ENCODE measurements at regions not wholly inside any gene's neighbourhood (a gene's known extent, or its start where the extent isn't known, plus 50 kb on each side); places are given as distances from the start of the nearest gene placed in this dataset.

DNA sequence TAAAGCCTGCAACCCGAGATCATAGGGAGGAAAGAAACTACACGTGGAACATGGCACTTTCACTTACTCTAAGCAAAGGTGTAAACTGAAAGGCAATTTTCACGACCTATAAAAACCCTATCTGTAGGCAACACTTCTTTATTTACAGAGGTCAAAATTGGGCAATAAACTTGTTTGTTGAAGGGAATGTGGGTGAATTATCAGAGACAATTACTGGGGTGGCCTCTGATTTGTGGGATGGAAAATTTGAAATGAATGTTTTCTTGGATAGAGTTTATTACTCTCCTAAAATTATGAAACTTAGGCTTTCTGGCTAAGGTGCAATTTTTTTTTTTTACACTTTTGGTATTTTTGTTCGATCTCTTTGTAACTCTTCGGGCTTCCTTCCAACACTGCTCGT lies 734.1 kb upstream of the TENM3 start:
- TF ChIP-seq ZNF274 (IDR thresholded peaks at IDR 0.05; ENCODE audit: low read depth, low read length) (no peak), YY1 (IDR thresholded peaks at IDR 0.05; ENCODE audit: insufficient read depth, insufficient read length) (no peak), SUZ12 (IDR thresholded peaks at IDR 0.05; ENCODE audit: extremely low read depth, insufficient read depth, insufficient read length) (no peak)

All from NT2/D1 (cell line).